ENCODE measurements at regions not wholly inside any gene's neighbourhood (a gene's known extent, or its start where the extent isn't known, plus 50 kb on each side); places are given as distances from the start of the nearest gene placed in this dataset.
"Not testable (repeated sequence)": the region's sequence is repeated elsewhere in the genome, so short reads cannot be mapped to it uniquely, and the experiment has no call there.

DNA sequence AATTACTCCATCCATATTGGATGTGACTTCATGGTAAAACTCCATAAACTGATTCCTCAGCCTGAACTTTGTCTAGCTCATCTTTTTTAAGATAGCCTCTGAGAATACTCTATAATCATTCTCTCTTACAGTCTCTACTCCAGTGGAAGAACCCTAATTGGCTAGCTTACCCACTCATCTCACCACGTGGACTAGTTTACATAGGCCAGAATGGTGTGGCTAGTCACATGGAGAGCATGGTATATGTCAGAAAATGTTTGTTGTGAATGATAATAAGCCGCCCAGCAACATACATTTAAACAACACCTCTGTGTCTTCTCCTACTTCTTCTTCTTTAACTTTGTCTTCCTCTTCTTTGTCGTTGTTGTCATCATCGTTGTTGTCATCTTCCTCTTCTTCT is 389.2 kb upstream of the LRRC3B start:
- Histone ChIP-seq H3K9me3 (ENCODE audit: insufficient read depth, low read depth, low read length) (no peaks in the 10 kb centered on the region), H3K9ac (ENCODE audit: low read length) (no peak overlapping the region), H3K36me3 (ENCODE audit: insufficient read depth, low read length) (no peaks in the 10 kb centered on the region), H3K27me3 (ENCODE audit: insufficient read depth, low read length) (no peaks in the 10 kb centered on the region), H3K79me2 (ENCODE audit: insufficient read depth, low read length) (no peaks in the 10 kb centered on the region), H3K27ac (ENCODE audit: low read depth, low read length) (no peak overlapping the region), H4K20me1 (ENCODE audit: insufficient read depth, low read length) (no peaks in the 10 kb centered on the region), H3K4me2 (ENCODE audit: low read length) (no peak overlapping the region), H3K4me1 (ENCODE audit: insufficient read depth, low read length) (no peaks in the 10 kb centered on the region), H3K4me3 (ENCODE audit: insufficient read depth, low read depth, low read length) (no peak overlapping the region), H2AFZ (ENCODE audit: low read depth, low read length) (no peak overlapping the region)
- DNase-seq (ENCODE audit: low read depth) (no peak), FAIRE-seq (no peak)
- TF ChIP-seq, protein P1, sequence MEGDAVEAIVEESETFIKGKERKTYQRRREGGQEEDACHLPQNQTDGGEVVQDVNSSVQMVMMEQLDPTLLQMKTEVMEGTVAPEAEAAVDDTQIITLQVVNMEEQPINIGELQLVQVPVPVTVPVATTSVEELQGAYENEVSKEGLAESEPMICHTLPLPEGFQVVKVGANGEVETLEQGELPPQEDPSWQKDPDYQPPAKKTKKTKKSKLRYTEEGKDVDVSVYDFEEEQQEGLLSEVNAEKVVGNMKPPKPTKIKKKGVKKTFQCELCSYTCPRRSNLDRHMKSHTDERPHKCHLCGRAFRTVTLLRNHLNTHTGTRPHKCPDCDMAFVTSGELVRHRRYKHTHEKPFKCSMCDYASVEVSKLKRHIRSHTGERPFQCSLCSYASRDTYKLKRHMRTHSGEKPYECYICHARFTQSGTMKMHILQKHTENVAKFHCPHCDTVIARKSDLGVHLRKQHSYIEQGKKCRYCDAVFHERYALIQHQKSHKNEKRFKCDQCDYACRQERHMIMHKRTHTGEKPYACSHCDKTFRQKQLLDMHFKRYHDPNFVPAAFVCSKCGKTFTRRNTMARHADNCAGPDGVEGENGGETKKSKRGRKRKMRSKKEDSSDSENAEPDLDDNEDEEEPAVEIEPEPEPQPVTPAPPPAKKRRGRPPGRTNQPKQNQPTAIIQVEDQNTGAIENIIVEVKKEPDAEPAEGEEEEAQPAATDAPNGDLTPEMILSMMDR (IDR thresholded peaks at IDR 0.05; ENCODE audit: insufficient read depth, low read depth, low read length) = no peak
- no peak for TF ChIP-seq EZH2 (IDR thresholded peaks at IDR 0.05; ENCODE audit: insufficient read depth, low read length)
- Mint-ChIP-seq H3K27ac (ENCODE audit: unreplicated experiment) (no peak overlapping the region), H3K9me3 (ENCODE audit: unreplicated experiment) (no peaks in the 10 kb centered on the region), H3K4me3 (ENCODE audit: unreplicated experiment) (no peak overlapping the region), H3K4me1 (ENCODE audit: low read depth, unreplicated experiment) (peaks cover 2% of the 10 kb centered on the region), H3K27me3 (ENCODE audit: low read depth, unreplicated experiment) (peaks cover 3% of the 10 kb centered on the region), H3K36me3 (ENCODE audit: low read depth, unreplicated experiment) (no peaks in the 10 kb centered on the region)

DNA sequence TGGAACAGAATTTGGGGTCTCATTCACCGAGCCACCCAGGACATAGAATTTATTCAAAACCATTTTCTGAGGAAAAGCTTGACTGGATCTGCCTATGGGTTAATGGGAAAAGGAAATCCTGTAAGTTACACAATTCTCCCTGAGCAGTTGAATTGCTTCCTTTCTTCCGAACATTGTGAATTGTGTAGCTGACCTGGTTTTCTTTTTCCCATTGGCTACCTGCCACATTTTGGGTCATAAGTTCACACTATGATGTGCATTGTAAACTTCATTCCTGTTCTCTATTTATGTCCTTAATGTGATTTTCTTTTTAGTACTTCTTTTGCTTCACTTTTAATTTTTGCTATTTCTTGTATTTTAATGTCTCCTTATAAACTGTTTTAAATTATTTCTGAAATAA is 386.0 kb upstream of the LRRC3B start:
- FAIRE-seq = no peak
- Histone ChIP-seq H3K9me3 (ENCODE audit: insufficient read depth, low read depth, low read length) (no peaks in the 10 kb centered on the region), H3K9ac (ENCODE audit: low read length) (no peak overlapping the region), H3K79me2 (ENCODE audit: insufficient read depth, low read length) (no peaks in the 10 kb centered on the region), H3K4me2 (ENCODE audit: low read length) (no peak overlapping the region), H3K36me3 (ENCODE audit: insufficient read depth, low read length) (no peaks in the 10 kb centered on the region), H3K4me3 (ENCODE audit: insufficient read depth, low read depth, low read length) (no peak overlapping the region), H3K27ac (ENCODE audit: low read depth, low read length) (no peak overlapping the region), H2AFZ (ENCODE audit: low read depth, low read length) (no peak overlapping the region), H4K20me1 (ENCODE audit: insufficient read depth, low read length) (no peaks in the 10 kb centered on the region), H3K27me3 (ENCODE audit: insufficient read depth, low read length) (no peaks in the 10 kb centered on the region), H3K4me1 (ENCODE audit: insufficient read depth, low read length) (no peaks in the 10 kb centered on the region)
- Mint-ChIP-seq H3K36me3 (ENCODE audit: low read depth, unreplicated experiment) (no peaks in the 10 kb centered on the region), H3K4me3 (ENCODE audit: unreplicated experiment) (no peak overlapping the region), H3K4me1 (ENCODE audit: low read depth, unreplicated experiment) (peaks cover 2% of the 10 kb centered on the region), H3K9me3 (ENCODE audit: unreplicated experiment) (no peaks in the 10 kb centered on the region), H3K27ac (ENCODE audit: unreplicated experiment) (no peak overlapping the region), H3K27me3 (ENCODE audit: low read depth, unreplicated experiment) (peaks cover 3% of the 10 kb centered on the region)
- TF ChIP-seq, protein P1 (IDR thresholded peaks at IDR 0.05; ENCODE audit: insufficient read depth, low read depth, low read length) = no peak
- TF ChIP-seq EZH2 (IDR thresholded peaks at IDR 0.05; ENCODE audit: insufficient read depth, low read length) = no peak
- no peak for DNase-seq (ENCODE audit: low read depth)

DNA sequence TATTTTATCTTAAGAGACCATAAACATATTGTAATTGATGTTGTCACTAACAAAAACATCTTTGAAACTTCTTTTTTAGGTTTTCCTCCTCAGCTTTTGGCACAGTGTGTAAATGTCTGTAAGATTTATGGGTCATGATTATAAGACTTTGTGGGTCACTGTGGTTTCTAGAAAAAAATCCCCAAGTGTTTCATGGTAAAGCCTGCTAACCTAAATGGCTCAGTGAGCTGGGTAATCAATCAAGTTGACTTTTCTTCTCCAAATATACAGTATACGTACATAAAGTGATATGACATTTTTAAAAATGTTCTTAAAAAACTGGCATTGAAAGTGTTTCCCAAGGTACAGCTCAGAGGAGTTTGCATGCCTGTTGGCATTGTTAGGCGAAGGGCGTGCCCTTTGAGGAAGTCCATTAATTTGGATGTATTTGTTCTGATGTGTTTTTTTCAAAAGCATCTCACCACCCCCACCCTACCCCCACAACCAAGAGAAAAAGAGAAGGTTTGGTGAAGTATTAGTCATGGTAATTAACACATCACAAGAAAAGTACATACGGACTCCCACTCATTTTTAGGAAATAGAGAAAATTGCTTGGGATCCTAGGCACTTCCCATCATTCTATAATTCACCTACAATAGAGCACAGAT is 385.4 kb upstream of the LRRC3B start:
- no peaks in the 10 kb centered on the region for H3K36me3 Mint-ChIP-seq (ENCODE audit: low read depth, unreplicated experiment)
- H3K27ac ChIP-seq (ENCODE audit: low read depth, low read length) = no peak overlapping the region
- no peak overlapping the region for H3K9ac ChIP-seq (ENCODE audit: low read length)
- FAIRE-seq (no peak), DNase-seq (ENCODE audit: low read depth) (no peak)
- H4K20me1 ChIP-seq (ENCODE audit: insufficient read depth, low read length) = no peaks in the 10 kb centered on the region
- H3K4me3 ChIP-seq (ENCODE audit: insufficient read depth, low read depth, low read length) = no peak overlapping the region
- no peak overlapping the region for H3K27ac Mint-ChIP-seq (ENCODE audit: unreplicated experiment)
- H3K4me1 Mint-ChIP-seq (ENCODE audit: low read depth, unreplicated experiment) = peaks cover 2% of the 10 kb centered on the region
- no peaks in the 10 kb centered on the region for H3K9me3 ChIP-seq (ENCODE audit: insufficient read depth, low read depth, low read length)
- H3K79me2 ChIP-seq (ENCODE audit: insufficient read depth, low read length) = no peaks in the 10 kb centered on the region
- H3K27me3 ChIP-seq (ENCODE audit: insufficient read depth, low read length) = no peaks in the 10 kb centered on the region
- TF ChIP-seq, protein P1 (IDR thresholded peaks at IDR 0.05; ENCODE audit: insufficient read depth, low read depth, low read length) = no peak
- no peak for TF ChIP-seq EZH2 (IDR thresholded peaks at IDR 0.05; ENCODE audit: insufficient read depth, low read length)
- H3K4me1 ChIP-seq (ENCODE audit: insufficient read depth, low read length) = no peaks in the 10 kb centered on the region
- H3K4me3 Mint-ChIP-seq (ENCODE audit: unreplicated experiment) = no peak overlapping the region
- no peak overlapping the region for H3K4me2 ChIP-seq (ENCODE audit: low read length)
- H3K9me3 Mint-ChIP-seq (ENCODE audit: unreplicated experiment) = no peaks in the 10 kb centered on the region
- H3K27me3 Mint-ChIP-seq (ENCODE audit: low read depth, unreplicated experiment) = peaks cover 1% of the 10 kb centered on the region
- no peaks in the 10 kb centered on the region for H3K36me3 ChIP-seq (ENCODE audit: insufficient read depth, low read length)
- no peak overlapping the region for H2AFZ ChIP-seq (ENCODE audit: low read depth, low read length)

DNA sequence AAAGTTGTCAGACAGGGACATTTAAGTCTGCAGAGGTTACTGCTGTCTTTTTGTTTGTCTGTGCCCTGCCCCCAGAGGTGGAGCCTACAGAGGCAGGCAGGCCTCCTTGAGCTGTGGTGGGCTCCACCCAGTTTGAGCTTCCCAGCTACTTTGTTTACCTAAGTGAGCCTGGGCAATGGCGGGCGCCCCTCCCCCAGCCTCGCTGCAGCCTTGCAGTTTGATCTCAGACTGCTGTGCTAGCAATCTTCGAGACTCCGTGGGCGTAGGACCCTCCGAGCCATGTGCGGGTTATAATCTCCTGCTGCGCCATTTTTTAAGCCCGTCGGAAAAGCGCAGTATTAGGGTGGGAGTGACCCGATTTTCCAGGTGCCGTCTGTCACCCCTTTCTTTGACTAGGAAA is 378.0 kb upstream of the LRRC3B start:
- H3K4me3 Mint-ChIP-seq (ENCODE audit: unreplicated experiment); H4K20me1 ChIP-seq (ENCODE audit: insufficient read depth, low read length); H3K4me1 ChIP-seq (ENCODE audit: insufficient read depth, low read length); H3K27me3 Mint-ChIP-seq (ENCODE audit: low read depth, unreplicated experiment); H3K27ac Mint-ChIP-seq (ENCODE audit: unreplicated experiment); H3K27me3 ChIP-seq (ENCODE audit: insufficient read depth, low read length); DNase-seq (ENCODE audit: low read depth); H3K36me3 ChIP-seq (ENCODE audit: insufficient read depth, low read length); H3K4me1 Mint-ChIP-seq (ENCODE audit: low read depth, unreplicated experiment); H3K9me3 Mint-ChIP-seq (ENCODE audit: unreplicated experiment); H3K79me2 ChIP-seq (ENCODE audit: insufficient read depth, low read length); H3K4me2 ChIP-seq (ENCODE audit: low read length); H3K36me3 Mint-ChIP-seq (ENCODE audit: low read depth, unreplicated experiment); H3K4me3 ChIP-seq (ENCODE audit: insufficient read depth, low read depth, low read length); H3K9ac ChIP-seq (ENCODE audit: low read length); H3K9me3 ChIP-seq (ENCODE audit: insufficient read depth, low read depth, low read length); H3K27ac ChIP-seq (ENCODE audit: low read depth, low read length); FAIRE-seq; H2AFZ ChIP-seq (ENCODE audit: low read depth, low read length): not testable (repeated sequence)

All from astrocyte (in vitro differentiated cells and primary cell).